NB4 (cell line): ENCODE measurements at regions not wholly inside any gene's neighbourhood (a gene's known extent, or its start where the extent isn't known, plus 50 kb on each side); places are given as distances from the start of the nearest gene placed in this dataset.
"Not testable (repeated sequence)": the region's sequence is repeated elsewhere in the genome, so short reads cannot be mapped to it uniquely, and the experiment has no call there.

Experiments
- DNase-seq: peaks from one replicate; pipeline ENCODE4 v3.0.0; 2010; ENCODE audit warnings: low read depth
- H3K4me3 ChIP-seq: one replicate; pipeline ENCODE4 v1.5.1; 2011; ENCODE audit warnings: mild to moderate bottlenecking, low read depth, low read length, moderate library complexity
- MYC ChIP-seq: IDR thresholded peaks from 2 replicates; pipeline ENCODE4 v1.6.1; 2011; ENCODE audit warnings: low read depth, low read length
- POLR2A ChIP-seq: IDR thresholded peaks from 2 replicates; pipeline ENCODE4 v1.6.1; 2011; ENCODE audit warnings: mild to moderate bottlenecking; ENCODE audit not compliant: insufficient read length; ENCODE audit errors: extremely low read depth
- TF ChIP-seq, protein P1 (sequence below): IDR thresholded peaks from 2 replicates; pipeline ENCODE4 v1.6.1; 2011; ENCODE audit warnings: low read depth, low read length
- TF ChIP-seq, protein P2 (sequence below): IDR thresholded peaks from one replicate; pipeline ENCODE4 v1.5.1; 2012; ENCODE audit warnings: low read depth, low read length

DNA sequence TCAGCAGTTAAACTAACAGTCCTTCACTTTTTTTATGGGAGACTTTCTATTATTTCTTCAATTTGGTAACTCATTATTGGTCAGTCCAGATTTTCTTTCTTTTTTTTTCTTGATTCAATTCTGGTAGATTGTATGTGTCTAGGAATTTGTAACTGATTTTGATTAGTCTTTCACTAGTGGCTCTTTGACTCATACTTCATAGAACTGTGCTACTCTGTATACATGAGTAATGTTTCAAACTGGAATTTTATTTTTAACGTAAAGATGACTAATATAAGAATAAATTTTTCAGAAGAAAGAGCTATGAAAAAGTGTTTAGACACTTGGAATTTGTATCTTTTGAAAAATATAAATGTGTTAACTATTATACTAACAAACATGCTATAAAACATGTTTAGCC lies 813.0 kb downstream of the TRAM1L1 start:
- no peak overlapping the region for H3K4me3 ChIP-seq
- DNase-seq: no peak
- TF ChIP-seq POLR2A (no peak), MYC (no peak)
- TF ChIP-seq, protein P1, sequence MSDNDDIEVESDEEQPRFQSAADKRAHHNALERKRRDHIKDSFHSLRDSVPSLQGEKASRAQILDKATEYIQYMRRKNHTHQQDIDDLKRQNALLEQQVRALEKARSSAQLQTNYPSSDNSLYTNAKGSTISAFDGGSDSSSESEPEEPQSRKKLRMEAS: no peak
- TF ChIP-seq, protein P2, sequence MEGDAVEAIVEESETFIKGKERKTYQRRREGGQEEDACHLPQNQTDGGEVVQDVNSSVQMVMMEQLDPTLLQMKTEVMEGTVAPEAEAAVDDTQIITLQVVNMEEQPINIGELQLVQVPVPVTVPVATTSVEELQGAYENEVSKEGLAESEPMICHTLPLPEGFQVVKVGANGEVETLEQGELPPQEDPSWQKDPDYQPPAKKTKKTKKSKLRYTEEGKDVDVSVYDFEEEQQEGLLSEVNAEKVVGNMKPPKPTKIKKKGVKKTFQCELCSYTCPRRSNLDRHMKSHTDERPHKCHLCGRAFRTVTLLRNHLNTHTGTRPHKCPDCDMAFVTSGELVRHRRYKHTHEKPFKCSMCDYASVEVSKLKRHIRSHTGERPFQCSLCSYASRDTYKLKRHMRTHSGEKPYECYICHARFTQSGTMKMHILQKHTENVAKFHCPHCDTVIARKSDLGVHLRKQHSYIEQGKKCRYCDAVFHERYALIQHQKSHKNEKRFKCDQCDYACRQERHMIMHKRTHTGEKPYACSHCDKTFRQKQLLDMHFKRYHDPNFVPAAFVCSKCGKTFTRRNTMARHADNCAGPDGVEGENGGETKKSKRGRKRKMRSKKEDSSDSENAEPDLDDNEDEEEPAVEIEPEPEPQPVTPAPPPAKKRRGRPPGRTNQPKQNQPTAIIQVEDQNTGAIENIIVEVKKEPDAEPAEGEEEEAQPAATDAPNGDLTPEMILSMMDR: no peak

DNA sequence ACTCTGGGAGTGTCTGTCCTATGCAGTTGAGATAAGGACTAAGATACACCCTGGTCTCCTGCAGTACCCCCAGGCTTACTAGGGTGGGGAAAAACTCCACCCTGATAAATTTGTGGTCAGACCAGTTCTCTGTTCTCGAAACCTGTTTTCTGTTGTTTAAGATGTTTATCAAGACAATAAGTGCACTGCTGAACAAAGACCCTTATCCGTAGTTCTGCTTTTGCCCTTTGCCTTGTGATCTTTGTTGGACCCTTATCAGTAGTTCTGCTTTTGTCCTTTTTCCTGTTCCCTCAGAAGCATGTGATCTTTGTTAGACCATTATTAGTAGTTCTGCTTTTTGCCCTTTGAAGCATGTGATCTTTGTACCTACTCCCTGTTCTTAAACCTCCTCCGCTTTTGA lies 824.4 kb downstream of the TRAM1L1 start:
- peak; percentile 2 for DNase-seq
- H3K4me3 ChIP-seq: not testable (repeated sequence)

DNA sequence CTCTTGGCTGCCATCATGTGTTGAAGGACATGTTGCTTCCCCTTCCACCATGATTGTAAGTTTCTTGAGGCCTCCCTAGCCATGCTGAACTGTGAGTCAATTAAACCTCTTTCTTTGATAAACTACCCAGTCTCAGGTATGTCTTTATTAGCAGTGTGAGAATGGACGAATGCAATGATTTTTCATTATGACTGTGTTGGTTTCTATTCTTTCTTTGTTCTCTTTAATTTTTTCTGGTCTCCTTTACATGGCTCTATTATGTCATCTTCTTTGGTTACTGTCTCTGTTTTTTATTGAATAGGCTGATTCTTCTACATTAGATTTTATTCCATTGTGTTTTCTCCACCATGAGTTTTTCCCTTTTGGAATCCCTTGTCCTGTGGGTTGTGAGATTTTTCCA lies 840.6 kb downstream of the TRAM1L1 start:
- TF ChIP-seq, protein P1: no peak
- TF ChIP-seq, protein P2: no peak
- no peak for TF ChIP-seq POLR2A
- H3K4me3 ChIP-seq: no peak overlapping the region
- DNase-seq: no peak

DNA sequence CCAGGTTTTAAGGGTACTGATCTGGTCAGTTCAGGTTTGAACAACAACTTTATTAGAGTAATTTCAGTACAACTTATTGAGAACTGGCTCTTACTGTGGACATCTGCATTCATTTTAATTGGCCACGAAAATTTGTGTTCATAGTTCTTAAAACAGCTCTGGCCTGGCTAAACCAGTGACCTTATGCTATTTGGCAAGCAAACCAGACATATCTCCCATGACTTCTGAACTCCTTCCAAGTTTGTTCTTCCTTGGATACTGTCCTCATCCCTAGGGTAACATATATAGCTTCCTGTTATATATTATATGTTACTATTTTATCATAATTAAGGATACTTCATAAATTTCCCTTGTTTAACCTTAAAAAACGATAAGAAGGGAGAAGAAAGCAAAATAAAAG lies 841.9 kb downstream of the TRAM1L1 start:
- H3K4me3 ChIP-seq: no peak overlapping the region
- TF ChIP-seq, protein P2: no peak
- TF ChIP-seq POLR2A (no peak), MYC (no peak)
- TF ChIP-seq, protein P1: no peak
- no peak for DNase-seq

DNA sequence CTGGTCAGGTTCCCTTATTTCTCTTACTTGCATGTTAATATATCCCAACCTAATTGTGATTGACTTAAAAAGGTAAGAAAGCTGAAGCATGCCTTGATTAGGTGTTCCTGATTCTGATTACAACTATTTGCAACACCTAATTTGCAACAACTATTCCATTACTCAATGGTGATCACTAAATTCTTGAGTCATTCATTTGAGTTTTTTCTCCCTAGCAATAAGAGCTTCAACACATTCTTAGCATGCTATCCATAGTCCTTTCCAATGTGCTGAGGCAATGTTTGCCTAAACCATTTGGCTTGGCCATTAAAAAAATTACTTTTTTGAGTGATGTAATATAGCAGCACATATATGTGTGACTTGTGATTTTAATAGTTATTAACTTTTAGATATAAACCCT lies 851.4 kb downstream of the TRAM1L1 start:
- TF ChIP-seq POLR2A (no peak), MYC (no peak)
- TF ChIP-seq, protein P2: no peak
- TF ChIP-seq, protein P1: no peak
- DNase-seq: no peak
- H3K4me3 ChIP-seq: no peak overlapping the region

DNA sequence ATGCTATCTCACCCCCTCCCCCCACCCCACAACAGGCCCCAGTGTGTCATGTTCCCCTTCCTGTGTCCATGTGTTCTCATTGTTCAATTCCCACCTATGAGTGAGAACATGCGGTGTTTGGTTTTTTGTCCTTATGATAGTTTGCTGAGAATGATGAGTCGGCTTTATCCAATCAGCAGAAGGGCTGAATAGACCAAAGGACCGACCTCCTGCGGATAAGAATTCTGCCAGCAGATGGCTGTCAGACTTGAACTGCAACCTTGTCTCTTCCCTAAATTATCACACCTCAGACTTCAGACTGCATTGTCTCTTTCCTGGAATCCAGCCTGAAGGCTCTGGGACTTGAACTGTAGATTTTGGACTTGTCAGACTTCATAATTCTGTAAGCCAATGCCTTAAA lies 853.4 kb downstream of the TRAM1L1 start:
- DNase-seq, H3K4me3 ChIP-seq: not testable (repeated sequence)

DNA sequence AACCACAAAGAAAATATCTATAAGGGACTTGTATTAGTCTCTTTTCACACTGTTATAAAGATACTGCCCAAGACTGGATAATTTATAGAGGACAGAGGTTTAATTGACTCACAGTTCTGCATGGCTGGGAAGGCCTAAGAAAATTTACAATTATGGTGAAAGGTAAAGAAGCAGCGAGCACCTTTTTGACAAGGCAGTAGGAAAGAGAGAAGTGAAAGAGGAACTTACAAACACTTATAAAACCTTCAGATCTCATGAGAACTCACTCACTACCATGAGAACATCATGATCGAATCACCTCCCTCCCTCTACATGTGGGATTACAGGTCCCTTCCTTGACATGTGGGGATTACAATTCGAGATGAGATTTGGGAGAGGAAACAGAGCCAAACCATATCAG lies 856.0 kb downstream of the TRAM1L1 start:
- TF ChIP-seq, protein P2: no peak
- TF ChIP-seq, protein P1: no peak
- TF ChIP-seq MYC: no peak
- no peak for TF ChIP-seq POLR2A
- no peak overlapping the region for H3K4me3 ChIP-seq
- no peak for DNase-seq
